ENCODE measurements at regions not wholly inside any gene's neighbourhood (a gene's known extent, or its start where the extent isn't known, plus 50 kb on each side); places are given as distances from the start of the nearest gene placed in this dataset.

GRCh38 chr5:3214396-3214795, 381.2 kb upstream of the IRX1 start:
- intact Hi-C loops (cut with micrococcal nuclease; ENCODE audit: unreplicated experiment) = no loop called here
- Histone ChIP-seq H3K36me3 (ENCODE audit: low read depth) (no peaks in the 10 kb centered on the region), H3K4me3 (no peak overlapping the region), H3K4me1 (replicated peaks; ENCODE audit: insufficient read depth) (no peaks in the 10 kb centered on the region), H2AFZ (no peak overlapping the region), H3K27ac (no peak overlapping the region), H4K20me1 (ENCODE audit: insufficient read depth) (no peaks in the 10 kb centered on the region), H3K9me3 (ENCODE audit: insufficient read depth, low read depth) (no peaks in the 10 kb centered on the region), H3K9me2 (ENCODE audit: insufficient read depth) (no peaks in the 10 kb centered on the region), H3F3A (ENCODE audit: insufficient read depth, low read depth) (no peaks in the 10 kb centered on the region), H3K4me2 (no peak overlapping the region), H3K79me2 (ENCODE audit: low read depth) (no peaks in the 10 kb centered on the region), H3K27me3 (ENCODE audit: insufficient read depth, low read depth) (peaks cover 69% of the 10 kb centered on the region)
- no peak for DNase-seq
- no TSS peak for BruUV-seq (replicated peaks)
- POLR2A ChIA-PET (ENCODE audit: unreplicated experiment) = interaction anchor here (0.8 kb wide), 1 partner anchor 142 kb away, joined by 4 read pairs; no protein-coding TSS in a partner anchor
- CTCF ChIA-PET = no interaction called here
- TF ChIP-seq EZH2 (IDR thresholded peaks at IDR 0.05; ENCODE audit: low read depth) (no peak), CTCF (conservative IDR thresholded peaks at IDR 0.05) (no peak)

- TF ChIP-seq EZH2 (IDR thresholded peaks at IDR 0.05; ENCODE audit: low read depth) = no peak
- TF ChIP-seq CTCF (conservative IDR thresholded peaks at IDR 0.05) = no peak
- Histone ChIP-seq H2AFZ (no peak overlapping the region), H3K9me3 (ENCODE audit: insufficient read depth, low read depth) (no peaks in the 10 kb centered on the region), H3K4me2 (no peak overlapping the region), H3K27ac (no peak overlapping the region), H3K9me2 (ENCODE audit: insufficient read depth) (no peaks in the 10 kb centered on the region), H3K36me3 (ENCODE audit: low read depth) (no peaks in the 10 kb centered on the region), H3K4me3 (no peak overlapping the region), H3K27me3 (ENCODE audit: insufficient read depth, low read depth) (peaks cover 54% of the 10 kb centered on the region), H3F3A (ENCODE audit: insufficient read depth, low read depth) (no peaks in the 10 kb centered on the region), H3K79me2 (ENCODE audit: low read depth) (no peaks in the 10 kb centered on the region), H3K4me1 (replicated peaks; ENCODE audit: insufficient read depth) (no peaks in the 10 kb centered on the region), H4K20me1 (ENCODE audit: insufficient read depth) (no peaks in the 10 kb centered on the region)
- no peak for DNase-seq
- ChIA-PET CTCF (no interaction called here), POLR2A (ENCODE audit: unreplicated experiment) (no interaction called here)
- BruUV-seq (replicated peaks) = no TSS peak
- intact Hi-C loops (cut with micrococcal nuclease; ENCODE audit: unreplicated experiment) = no loop called here
These were observed 382.8 kb upstream of the IRX1 start for GRCh38 chr5:3212869-3213268.

- Histone ChIP-seq H3K79me2 (ENCODE audit: low read depth) (no peaks in the 10 kb centered on the region), H3K36me3 (ENCODE audit: low read depth) (no peaks in the 10 kb centered on the region), H4K20me1 (ENCODE audit: insufficient read depth) (no peaks in the 10 kb centered on the region), H2AFZ (no peak overlapping the region), H3K4me2 (no peak overlapping the region), H3K9me3 (ENCODE audit: insufficient read depth, low read depth) (no peaks in the 10 kb centered on the region), H3F3A (ENCODE audit: insufficient read depth, low read depth) (no peaks in the 10 kb centered on the region), H3K4me1 (replicated peaks; ENCODE audit: insufficient read depth) (no peaks in the 10 kb centered on the region), H3K27me3 (ENCODE audit: insufficient read depth, low read depth) (peaks cover 47% of the 10 kb centered on the region), H3K27ac (no peak overlapping the region), H3K9me2 (ENCODE audit: insufficient read depth) (no peaks in the 10 kb centered on the region), H3K4me3 (no peak overlapping the region)
- TF ChIP-seq EZH2 (IDR thresholded peaks at IDR 0.05; ENCODE audit: low read depth) (no peak), CTCF (conservative IDR thresholded peaks at IDR 0.05) (no peak)
- POLR2A ChIA-PET (ENCODE audit: unreplicated experiment) = no interaction called here
- intact Hi-C loops (cut with micrococcal nuclease; ENCODE audit: unreplicated experiment) = no loop called here
- CTCF ChIA-PET = no interaction called here
- BruUV-seq (replicated peaks) = no TSS peak
- no peak for DNase-seq
These were observed 385.1 kb upstream of the IRX1 start for GRCh38 chr5:3210531-3210930.
